GM12878 (cell line): ENCODE measurements at regions not wholly inside any gene's neighbourhood (a gene's known extent, or its start where the extent isn't known, plus 50 kb on each side); places are given as distances from the start of the nearest gene placed in this dataset.

Experiments used
- ATAC-seq: fragments of 200-7000 bp; cut with Tn5 transposase; 3 replicates; pipeline ENCODE4 v1.9.1; 2020; ENCODE audit warnings: mild to moderate bottlenecking, moderate library complexity
- BruUV-seq: library from RNA; stranded (reverse); fragments of 400-500 nt; replicated peaks from 2 replicates; lab custom pipeline; 2021; lab: Mats Ljungman, UMichigan
- CTCF ChIA-PET: fragments of 300-600 bp; sonication (Branson Sonifier 250); formaldehyde crosslinking; extraction: SDS; loops from one replicate; lab custom pipeline; 2021; ENCODE audit warnings: inconsistent platforms; lab: Yijun Ruan, JAX
- POLR2A ChIA-PET: fragments of 350-600 bp; formaldehyde crosslinking; extraction: SDS; loops from one replicate; lab custom pipeline; 2021; ENCODE audit warnings: inconsistent platforms; lab: Charles Lee
- RAD21 ChIA-PET: fragments of 300-600 bp; sonication (Branson Sonifier 250); formaldehyde crosslinking; loops from one replicate; lab custom pipeline; 2023; ENCODE audit warnings: antibody characterized with exemption; ENCODE audit not compliant: unreplicated experiment; lab: Charles Lee
- SMC1A ChIA-PET: fragments of 300-600 bp; sonication (Branson Sonifier 250); formaldehyde crosslinking; loops from one replicate; lab custom pipeline; 2023; ENCODE audit not compliant: unreplicated experiment, uncharacterized antibody; lab: Charles Lee
- DNase-seq: peaks from one replicate; pipeline ENCODE4 v3.0.0-alpha.2; 2011; ENCODE audit warnings: low read depth, low spot score
- FAIRE-seq: peaks from 3 replicates; lab custom pipeline; 2011; peaks lifted over from hg19 to GRCh38; lab: Jason Lieb, UNC
- H2AFZ ChIP-seq: 2 replicates; pipeline ENCODE4 v1.6.0; 2011; ENCODE audit warnings: low read depth, low read length, control low read depth; ENCODE audit not compliant: control insufficient read depth
- H3K27ac ChIP-seq: 2 replicates; pipeline ENCODE4 v1.5.1; 2011; ENCODE audit warnings: control low read depth; ENCODE audit not compliant: control insufficient read depth, insufficient read depth
- H3K27me3 ChIP-seq, 2 experiments: replicated peaks in 1 of 2; 2 replicates each; pipeline versions ENCODE4 v1.6.0 to v1.6.1; 2011; ENCODE audit warnings: low read length in 1 of 2; ENCODE audit not compliant: control insufficient read depth in 2 of 2, insufficient read depth in 2 of 2
- H3K36me3 ChIP-seq, 2 experiments: 2 replicates each; pipeline ENCODE4 v1.5.1; 2011; ENCODE audit warnings: low read length in 1 of 2; ENCODE audit not compliant: control insufficient read depth in 2 of 2, insufficient read depth in 2 of 2
- H3K4me1 ChIP-seq: 2 replicates; pipeline ENCODE4 v1.6.1; 2011; ENCODE audit warnings: mild to moderate bottlenecking, low read length, moderate library complexity, mixed read lengths; ENCODE audit not compliant: control insufficient read depth, insufficient read depth
- H3K4me2 ChIP-seq: 2 replicates; pipeline ENCODE4 v1.6.0; 2011; ENCODE audit warnings: control low read depth; ENCODE audit not compliant: control insufficient read depth, insufficient read depth
- H3K4me3 ChIP-seq: fragments of 200-600 bp; sonication (generic); 2 replicates; pipeline ENCODE4 v1.5.1; 2016
- H3K79me2 ChIP-seq: 2 replicates; pipeline ENCODE4 v1.6.0; 2011; ENCODE audit warnings: low read length; ENCODE audit not compliant: control insufficient read depth, insufficient read depth
- H3K9ac ChIP-seq: 2 replicates; pipeline ENCODE4 v1.8.0; 2011; ENCODE audit warnings: low read length, control low read depth, mixed read lengths; ENCODE audit not compliant: control insufficient read depth, insufficient read depth
- H3K9me3 ChIP-seq: replicated peaks from 3 replicates; pipeline ENCODE4 v1.5.1; 2011; ENCODE audit warnings: mild to moderate bottlenecking, low read length; ENCODE audit not compliant: control insufficient read depth, insufficient read depth
- H4K20me1 ChIP-seq: 2 replicates; pipeline ENCODE4 v1.6.0; 2011; ENCODE audit not compliant: control insufficient read depth, insufficient read depth
- ESRRA ChIP-seq: IDR thresholded peaks from 2 replicates; pipeline ENCODE4 v1.6.1; 2012; ENCODE audit warnings: mild to moderate bottlenecking, low read length, improper control_type of control experiment
- MYB ChIP-seq: fragments of 150-350 bp; IDR thresholded peaks from 2 replicates; pipeline ENCODE4 v1.6.1; 2014; ENCODE audit warnings: mild to moderate bottlenecking, low read depth, low read length, borderline replicate concordance
- NR2C1 ChIP-seq: fragments of 450-650 bp; IDR thresholded peaks from 2 replicates; pipeline ENCODE4 v1.6.1; 2017; ENCODE audit warnings: antibody characterized with exemption, mild to moderate bottlenecking, moderate library complexity
- RAD21 ChIP-seq: IDR thresholded peaks from 2 replicates; pipeline ENCODE4 v1.6.1; 2011; ENCODE audit warnings: mild to moderate bottlenecking, low read depth, low read length, moderate library complexity; ENCODE audit not compliant: insufficient read depth
- SMC3 ChIP-seq: IDR thresholded peaks from 2 replicates; pipeline ENCODE4 v1.6.1; 2011; ENCODE audit warnings: low read length, improper control_type of control experiment, borderline replicate concordance
- ZNF24 ChIP-seq: fragments of 450-650 bp; IDR thresholded peaks from 2 replicates; pipeline ENCODE4 v1.6.1; 2017; ENCODE audit warnings: antibody characterized with exemption, mild to moderate bottlenecking
- WGBS: methylation state at CpG from one replicate; pipeline ENCODE4 v1.1.6; 2016; ENCODE audit warnings: low lambda C conversion rate; ENCODE audit not compliant: insufficient replicate concordance, insufficient coverage; ENCODE audit errors: missing lambda C conversion rate; 5-methylcytosine and 5-hydroxymethylcytosine counted together
- in situ Hi-C: fragments of 300-500 bp; cut with MboI; formaldehyde crosslinking; loops from 9 replicates; pipeline ENCODE4 v1.14.3; 2018; ENCODE audit warnings: mixed read lengths
- intact Hi-C: fragments of 100-400 bp; cut with micrococcal nuclease; formaldehyde crosslinking; loops from one replicate; pipeline ENCODE4 v1.14.2; 2022; ENCODE audit not compliant: unreplicated experiment
- TF ChIP-seq, protein P1 (sequence below): fragments of 450-650 bp; IDR thresholded peaks from 2 replicates; pipeline ENCODE4 v1.6.1; 2017; ENCODE audit warnings: mild to moderate bottlenecking, moderate library complexity
- TF ChIP-seq, protein P2 (sequence below): fragments of 450-650 bp; IDR thresholded peaks from 2 replicates; pipeline ENCODE4 v1.6.1; 2014; ENCODE audit warnings: mild to moderate bottlenecking
- TF ChIP-seq, protein P3 (sequence below): fragments of 450-650 bp; IDR thresholded peaks from 2 replicates; pipeline ENCODE4 v1.6.1; 2016; ENCODE audit warnings: mild to moderate bottlenecking
- TF ChIP-seq, protein P4 (sequence below): IDR thresholded peaks from 2 replicates; pipeline ENCODE4 v1.6.1; 2011; ENCODE audit warnings: mild to moderate bottlenecking, low read depth, low read length, moderate library complexity; ENCODE audit not compliant: insufficient replicate concordance

DNA sequence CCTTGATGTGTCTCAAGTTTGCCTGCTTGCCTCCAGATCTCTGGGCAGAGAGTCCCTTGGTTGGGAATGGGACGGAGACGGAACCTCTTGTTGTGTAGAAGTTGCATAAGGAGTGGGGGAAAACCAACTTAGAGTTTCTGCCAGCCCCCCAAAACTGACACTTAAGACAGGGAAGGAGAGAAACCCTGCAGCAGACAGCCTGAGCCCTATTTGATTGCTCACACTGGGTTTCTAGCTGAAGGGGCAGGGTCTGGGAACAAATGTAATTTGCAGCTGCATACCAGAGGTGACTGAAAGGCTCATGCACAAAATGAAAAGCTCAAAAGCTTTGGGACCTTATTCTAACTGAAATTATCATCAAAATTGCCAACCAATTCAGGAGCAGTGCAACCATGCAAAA, 254.5 kb downstream of the RASEF start:
- H3K27ac ChIP-seq, result no peak overlapping the region
- TF ChIP-seq MYB (no peak), ZNF24 (no peak), SMC3 (no peak), ESRRA (no peak), RAD21 (no peak), NR2C1 (no peak)
- TF ChIP-seq, protein P1, sequence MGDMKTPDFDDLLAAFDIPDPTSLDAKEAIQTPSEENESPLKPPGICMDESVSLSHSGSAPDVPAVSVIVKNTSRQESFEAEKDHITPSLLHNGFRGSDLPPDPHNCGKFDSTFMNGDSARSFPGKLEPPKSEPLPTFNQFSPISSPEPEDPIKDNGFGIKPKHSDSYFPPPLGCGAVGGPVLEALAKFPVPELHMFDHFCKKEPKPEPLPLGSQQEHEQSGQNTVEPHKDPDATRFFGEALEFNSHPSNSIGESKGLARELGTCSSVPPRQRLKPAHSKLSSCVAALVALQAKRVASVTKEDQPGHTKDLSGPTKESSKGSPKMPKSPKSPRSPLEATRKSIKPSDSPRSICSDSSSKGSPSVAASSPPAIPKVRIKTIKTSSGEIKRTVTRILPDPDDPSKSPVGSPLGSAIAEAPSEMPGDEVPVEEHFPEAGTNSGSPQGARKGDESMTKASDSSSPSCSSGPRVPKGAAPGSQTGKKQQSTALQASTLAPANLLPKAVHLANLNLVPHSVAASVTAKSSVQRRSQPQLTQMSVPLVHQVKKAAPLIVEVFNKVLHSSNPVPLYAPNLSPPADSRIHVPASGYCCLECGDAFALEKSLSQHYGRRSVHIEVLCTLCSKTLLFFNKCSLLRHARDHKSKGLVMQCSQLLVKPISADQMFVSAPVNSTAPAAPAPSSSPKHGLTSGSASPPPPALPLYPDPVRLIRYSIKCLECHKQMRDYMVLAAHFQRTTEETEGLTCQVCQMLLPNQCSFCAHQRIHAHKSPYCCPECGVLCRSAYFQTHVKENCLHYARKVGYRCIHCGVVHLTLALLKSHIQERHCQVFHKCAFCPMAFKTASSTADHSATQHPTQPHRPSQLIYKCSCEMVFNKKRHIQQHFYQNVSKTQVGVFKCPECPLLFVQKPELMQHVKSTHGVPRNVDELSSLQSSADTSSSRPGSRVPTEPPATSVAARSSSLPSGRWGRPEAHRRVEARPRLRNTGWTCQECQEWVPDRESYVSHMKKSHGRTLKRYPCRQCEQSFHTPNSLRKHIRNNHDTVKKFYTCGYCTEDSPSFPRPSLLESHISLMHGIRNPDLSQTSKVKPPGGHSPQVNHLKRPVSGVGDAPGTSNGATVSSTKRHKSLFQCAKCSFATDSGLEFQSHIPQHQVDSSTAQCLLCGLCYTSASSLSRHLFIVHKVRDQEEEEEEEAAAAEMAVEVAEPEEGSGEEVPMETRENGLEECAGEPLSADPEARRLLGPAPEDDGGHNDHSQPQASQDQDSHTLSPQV, result no peak
- TF ChIP-seq, protein P2, sequence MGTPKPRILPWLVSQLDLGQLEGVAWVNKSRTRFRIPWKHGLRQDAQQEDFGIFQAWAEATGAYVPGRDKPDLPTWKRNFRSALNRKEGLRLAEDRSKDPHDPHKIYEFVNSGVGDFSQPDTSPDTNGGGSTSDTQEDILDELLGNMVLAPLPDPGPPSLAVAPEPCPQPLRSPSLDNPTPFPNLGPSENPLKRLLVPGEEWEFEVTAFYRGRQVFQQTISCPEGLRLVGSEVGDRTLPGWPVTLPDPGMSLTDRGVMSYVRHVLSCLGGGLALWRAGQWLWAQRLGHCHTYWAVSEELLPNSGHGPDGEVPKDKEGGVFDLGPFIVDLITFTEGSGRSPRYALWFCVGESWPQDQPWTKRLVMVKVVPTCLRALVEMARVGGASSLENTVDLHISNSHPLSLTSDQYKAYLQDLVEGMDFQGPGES, result no peak
- TF ChIP-seq, protein P3, sequence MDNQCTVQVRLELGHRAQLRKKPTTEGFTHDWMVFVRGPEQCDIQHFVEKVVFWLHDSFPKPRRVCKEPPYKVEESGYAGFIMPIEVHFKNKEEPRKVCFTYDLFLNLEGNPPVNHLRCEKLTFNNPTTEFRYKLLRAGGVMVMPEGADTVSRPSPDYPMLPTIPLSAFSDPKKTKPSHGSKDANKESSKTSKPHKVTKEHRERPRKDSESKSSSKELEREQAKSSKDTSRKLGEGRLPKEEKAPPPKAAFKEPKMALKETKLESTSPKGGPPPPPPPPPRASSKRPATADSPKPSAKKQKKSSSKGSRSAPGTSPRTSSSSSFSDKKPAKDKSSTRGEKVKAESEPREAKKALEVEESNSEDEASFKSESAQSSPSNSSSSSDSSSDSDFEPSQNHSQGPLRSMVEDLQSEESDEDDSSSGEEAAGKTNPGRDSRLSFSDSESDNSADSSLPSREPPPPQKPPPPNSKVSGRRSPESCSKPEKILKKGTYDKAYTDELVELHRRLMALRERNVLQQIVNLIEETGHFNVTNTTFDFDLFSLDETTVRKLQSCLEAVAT, result no peak
- TF ChIP-seq, protein P4, sequence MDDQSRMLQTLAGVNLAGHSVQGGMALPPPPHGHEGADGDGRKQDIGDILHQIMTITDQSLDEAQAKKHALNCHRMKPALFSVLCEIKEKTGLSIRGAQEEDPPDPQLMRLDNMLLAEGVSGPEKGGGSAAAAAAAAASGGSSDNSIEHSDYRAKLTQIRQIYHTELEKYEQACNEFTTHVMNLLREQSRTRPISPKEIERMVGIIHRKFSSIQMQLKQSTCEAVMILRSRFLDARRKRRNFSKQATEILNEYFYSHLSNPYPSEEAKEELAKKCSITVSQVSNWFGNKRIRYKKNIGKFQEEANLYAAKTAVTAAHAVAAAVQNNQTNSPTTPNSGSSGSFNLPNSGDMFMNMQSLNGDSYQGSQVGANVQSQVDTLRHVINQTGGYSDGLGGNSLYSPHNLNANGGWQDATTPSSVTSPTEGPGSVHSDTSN, result no peak
- POLR2A ChIA-PET, result no interaction called here
- no peaks in the 10 kb centered on the region for H3K36me3 ChIP-seq
- WGBS, result 0% methylated on average over 2 of the region's 2 CpGs
- SMC1A ChIA-PET, result interaction anchor here (1.0 kb wide), 1 partner anchor 14 kb away, joined by 3 read pairs; no protein-coding TSS in a partner anchor
- intact Hi-C loops (no loop called here), in situ Hi-C loops (no loop called here)
- CTCF ChIA-PET, result no interaction called here
- BruUV-seq, result no TSS peak
- H3K9me3 ChIP-seq, result no peaks in the 10 kb centered on the region
- H3K27me3 ChIP-seq, result no peaks in the 10 kb centered on the region
- H2AFZ ChIP-seq, result no peak overlapping the region
- no peaks in the 10 kb centered on the region for H3K79me2 ChIP-seq
- H3K4me1 ChIP-seq, result no peaks in the 10 kb centered on the region
- no peaks in the 10 kb centered on the region for H4K20me1 ChIP-seq
- no peak overlapping the region for H3K9ac ChIP-seq
- H3K4me2 ChIP-seq, result no peak overlapping the region
- FAIRE-seq (no peak), ATAC-seq (no peak), DNase-seq (no peak)
- RAD21 ChIA-PET, result no interaction called here
- no peak overlapping the region for H3K4me3 ChIP-seq
